HCT116 (cell line): ENCODE measurements at regions not wholly inside any gene's neighbourhood (a gene's known extent, or its start where the extent isn't known, plus 50 kb on each side); places are given as distances from the start of the nearest gene placed in this dataset.

Experiments
- JUND ChIP-seq: IDR thresholded peaks from 2 replicates; pipeline ENCODE4 v1.6.1; 2012
- POLR2A ChIP-seq: IDR thresholded peaks from 2 replicates; pipeline ENCODE4 v1.7.0; 2011; ENCODE audit warnings: borderline replicate concordance; ENCODE audit not compliant: insufficient read depth, insufficient read length; ENCODE audit errors: extremely low read depth

GRCh38 chr5:142501890-142502289 is 177.1 kb upstream of the SPRY4 start:
- TF ChIP-seq JUND (no peak), POLR2A (no peak)
